Mesenchymal stem cell (in vitro differentiated cells and primary cell): ENCODE measurements at regions not wholly inside any gene's neighbourhood (a gene's known extent, or its start where the extent isn't known, plus 50 kb on each side); places are given as distances from the start of the nearest gene placed in this dataset.

Source experiments
- DNase-seq: peaks from one replicate; pipeline ENCODE4 v3.0.0-alpha.2; 2013
- H2AFZ ChIP-seq: one replicate; pipeline ENCODE4 v1.6.1; 2013; ENCODE audit warnings: low read depth, mild to moderate bottlenecking, control low read depth, inconsistent platforms, low read length, moderate library complexity
- H2AK5ac ChIP-seq: 2 replicates; pipeline ENCODE4 v1.6.1; 2013; ENCODE audit warnings: low read length, moderate library complexity, mild to moderate bottlenecking, inconsistent platforms; ENCODE audit not compliant: severe bottlenecking
- H2BK120ac ChIP-seq: one replicate; pipeline ENCODE4 v1.6.1; 2013; ENCODE audit warnings: low read depth, mild to moderate bottlenecking, inconsistent platforms, low read length, moderate library complexity
- H2BK12ac ChIP-seq, 2 experiments: one replicate each; pipeline ENCODE4 v1.6.1; 2013; ENCODE audit warnings: inconsistent platforms in 2 of 2, low read length in 2 of 2, mild to moderate bottlenecking in 2 of 2, moderate library complexity in 2 of 2, control low read depth in 1 of 2
- H2BK15ac ChIP-seq: one replicate; pipeline ENCODE4 v1.6.1; 2013; ENCODE audit warnings: mild to moderate bottlenecking, low read depth, inconsistent platforms; ENCODE audit not compliant: poor library complexity, severe bottlenecking
- H2BK5ac ChIP-seq: 2 replicates; pipeline ENCODE4 v1.6.1; 2013; ENCODE audit warnings: low read depth, mild to moderate bottlenecking, low read length, control low read depth, inconsistent platforms; ENCODE audit not compliant: poor library complexity, severe bottlenecking
- H3K14ac ChIP-seq, 2 experiments: one replicate each; pipeline ENCODE4 v1.6.1; 2013; ENCODE audit warnings: inconsistent platforms in 2 of 2, low read length in 2 of 2, control low read depth in 1 of 2, mild to moderate bottlenecking in 1 of 2, moderate library complexity in 1 of 2
- H3K18ac ChIP-seq, 2 experiments: one replicate each; pipeline ENCODE4 v1.6.1; 2013; ENCODE audit warnings: inconsistent platforms in 2 of 2, low read length in 2 of 2, control low read depth in 1 of 2, low read depth in 1 of 2, mild to moderate bottlenecking in 1 of 2
- H3K23ac ChIP-seq, 2 experiments: one replicate each; pipeline ENCODE4 v1.6.1; 2013; ENCODE audit warnings: inconsistent platforms in 2 of 2, low read length in 2 of 2, mild to moderate bottlenecking in 2 of 2, moderate library complexity in 2 of 2, control low read depth in 1 of 2
- H3K27ac ChIP-seq: 2 replicates; pipeline ENCODE4 v1.5.1; 2013; ENCODE audit warnings: mild to moderate bottlenecking, moderate library complexity, low read length, control low read depth, inconsistent platforms; ENCODE audit not compliant: poor library complexity, severe bottlenecking
- H3K27me3 ChIP-seq, 2 experiments: 2 replicates each; pipeline versions ENCODE4 v1.6.1 to v1.7.0; 2013; ENCODE audit warnings: low read length in 2 of 2, mild to moderate bottlenecking in 2 of 2, moderate library complexity in 2 of 2, control low read depth in 1 of 2, inconsistent platforms in 1 of 2; ENCODE audit not compliant: control insufficient read depth in 1 of 2, insufficient read depth in 1 of 2
- H3K36me3 ChIP-seq, 2 experiments: 2 replicates each; pipeline versions ENCODE4 v1.6.1 to v1.7.0; 2013; ENCODE audit warnings: low read length in 2 of 2, control low read depth in 1 of 2, inconsistent platforms in 1 of 2, low read depth in 1 of 2, mild to moderate bottlenecking in 1 of 2; ENCODE audit not compliant: insufficient read depth in 2 of 2, control insufficient read depth in 1 of 2
- H3K4ac ChIP-seq, 2 experiments: one replicate each; pipeline ENCODE4 v1.6.1; 2013; ENCODE audit warnings: inconsistent platforms in 2 of 2, low read length in 2 of 2, mild to moderate bottlenecking in 2 of 2, moderate library complexity in 2 of 2, control low read depth in 1 of 2, low read depth in 1 of 2
- H3K4me1 ChIP-seq: 2 replicates; pipeline ENCODE4 v1.6.1; 2013; ENCODE audit warnings: low read depth, low read length, control low read depth; ENCODE audit not compliant: control insufficient read depth, insufficient read depth
- H3K4me2 ChIP-seq: 2 replicates; pipeline ENCODE4 v1.6.1; 2013; ENCODE audit warnings: low read length, mild to moderate bottlenecking, inconsistent platforms; ENCODE audit not compliant: poor library complexity, severe bottlenecking
- H3K4me3 ChIP-seq, 2 experiments: 2 replicates each; pipeline versions ENCODE4 v1.5.1 to v1.7.0; 2013; ENCODE audit warnings: low read length in 2 of 2, mild to moderate bottlenecking in 2 of 2, control low read depth in 1 of 2, low read depth in 1 of 2; ENCODE audit not compliant: insufficient read depth in 1 of 2
- H3K79me1 ChIP-seq: replicated peaks from 2 replicates; pipeline ENCODE4 v1.6.1; 2013; ENCODE audit warnings: mild to moderate bottlenecking, control low read depth, low read length, inconsistent platforms; ENCODE audit not compliant: poor library complexity, severe bottlenecking
- H3K9ac ChIP-seq: 2 replicates; pipeline ENCODE4 v1.7.0; 2013; ENCODE audit warnings: mild to moderate bottlenecking, low read length, moderate library complexity
- H3K9me3 ChIP-seq: 2 replicates; pipeline ENCODE4 v1.7.0; 2013; ENCODE audit warnings: mild to moderate bottlenecking, low read length; ENCODE audit not compliant: control insufficient read depth
- H4K8ac ChIP-seq: one replicate; pipeline ENCODE4 v1.6.1; 2013; ENCODE audit warnings: inconsistent platforms, mild to moderate bottlenecking, low read length, moderate library complexity
- H4K91ac ChIP-seq: one replicate; pipeline ENCODE4 v1.6.1; 2013; ENCODE audit warnings: mild to moderate bottlenecking, low read length, inconsistent platforms
- WGBS: methylation state at CpG from one replicate; pipeline ENCODE4 v1.1.7; 2013; ENCODE audit warnings: mixed read lengths; 5-methylcytosine and 5-hydroxymethylcytosine counted together

DNA sequence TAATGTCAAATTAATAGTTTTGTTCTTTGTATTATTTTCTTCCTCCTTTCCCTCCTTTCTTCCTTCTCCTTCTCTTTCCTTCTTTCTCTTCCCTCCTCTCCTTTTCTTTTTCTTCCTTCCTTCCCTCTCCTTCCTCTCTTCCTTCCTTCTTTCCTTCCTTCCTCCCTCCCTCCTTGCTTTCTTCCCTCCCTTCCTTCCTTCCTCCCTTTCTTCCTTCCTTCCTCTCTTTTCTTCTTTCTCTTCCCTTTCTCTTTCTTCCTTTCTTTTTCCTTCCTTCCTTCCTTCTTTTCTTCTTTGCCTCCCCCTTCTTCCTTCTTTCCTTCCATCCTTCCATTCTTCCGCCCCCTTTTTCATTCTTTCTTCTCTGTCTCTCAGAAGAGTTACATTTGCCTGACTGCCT, 518.2 kb upstream of the ID4 start:
- no peaks in the 10 kb centered on the region for H3K79me1 ChIP-seq
- no peak overlapping the region for H2AK5ac ChIP-seq
- no peak overlapping the region for H2BK5ac ChIP-seq
- H3K9ac ChIP-seq = no peak overlapping the region
- no peak overlapping the region for H2AFZ ChIP-seq
- H2BK12ac ChIP-seq = no peak overlapping the region
- no peak overlapping the region for H2BK15ac ChIP-seq
- H3K18ac ChIP-seq = no peak overlapping the region
- 82% methylated on average over 1 of the region's 1 CpG for WGBS
- no peak for DNase-seq
- H4K91ac ChIP-seq = no peak overlapping the region
- H4K8ac ChIP-seq = no peak overlapping the region
- no peaks in the 10 kb centered on the region for H3K4me1 ChIP-seq
- no peak overlapping the region for H3K23ac ChIP-seq
- no peak overlapping the region for H3K4me2 ChIP-seq
- H3K14ac ChIP-seq = no peak overlapping the region
- H3K36me3 ChIP-seq = no peaks in the 10 kb centered on the region
- peaks cover 17% of the 10 kb centered on the region for H3K9me3 ChIP-seq
- no peak overlapping the region for H3K27ac ChIP-seq
- H3K4ac ChIP-seq = no peak overlapping the region
- H3K4me3 ChIP-seq = no peak overlapping the region
- H2BK120ac ChIP-seq = no peak overlapping the region
- no peaks in the 10 kb centered on the region for H3K27me3 ChIP-seq

DNA sequence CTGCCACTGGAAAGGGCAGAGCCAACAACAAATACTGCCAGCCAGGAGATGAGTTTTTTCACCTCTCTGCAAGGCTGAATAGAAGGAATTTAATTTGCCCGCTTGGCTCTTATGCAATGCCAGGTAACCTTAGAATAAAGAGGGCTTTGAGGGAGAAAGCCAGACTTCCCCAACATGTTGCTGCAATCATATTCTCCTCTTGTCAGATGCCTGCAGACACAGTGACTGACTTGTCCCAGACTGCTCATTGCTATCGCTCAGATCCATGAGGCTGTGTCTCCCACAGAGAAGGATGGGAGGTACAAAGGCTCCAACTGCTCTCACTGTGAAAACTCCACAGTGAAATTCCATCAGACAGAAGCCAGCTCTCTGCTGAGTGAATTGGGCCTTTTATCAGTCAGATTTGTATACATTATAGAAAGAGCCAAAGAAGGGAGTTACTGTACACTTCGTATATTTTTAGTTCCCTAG, 517.0 kb upstream of the ID4 start:
- Histone ChIP-seq H2BK15ac (no peak overlapping the region), H3K27ac (no peak overlapping the region), H3K4me2 (no peak overlapping the region), H3K36me3 (no peaks in the 10 kb centered on the region), H3K79me1 (no peaks in the 10 kb centered on the region), H3K9me3 (peaks cover 13% of the 10 kb centered on the region), H2AK5ac (no peak overlapping the region), H3K18ac (no peak overlapping the region), H2AFZ (no peak overlapping the region), H2BK12ac (no peak overlapping the region), H2BK5ac (no peak overlapping the region), H3K4me1 (no peaks in the 10 kb centered on the region), H3K14ac (no peak overlapping the region), H3K4me3 (no peak overlapping the region), H3K9ac (no peak overlapping the region), H4K8ac (no peak overlapping the region), H3K27me3 (no peaks in the 10 kb centered on the region), H3K4ac (no peak overlapping the region), H4K91ac (no peak overlapping the region), H2BK120ac (no peak overlapping the region), H3K23ac (no peak overlapping the region)
- 52% methylated on average over 3 of the region's 3 CpGs for WGBS
- no peak for DNase-seq

DNA sequence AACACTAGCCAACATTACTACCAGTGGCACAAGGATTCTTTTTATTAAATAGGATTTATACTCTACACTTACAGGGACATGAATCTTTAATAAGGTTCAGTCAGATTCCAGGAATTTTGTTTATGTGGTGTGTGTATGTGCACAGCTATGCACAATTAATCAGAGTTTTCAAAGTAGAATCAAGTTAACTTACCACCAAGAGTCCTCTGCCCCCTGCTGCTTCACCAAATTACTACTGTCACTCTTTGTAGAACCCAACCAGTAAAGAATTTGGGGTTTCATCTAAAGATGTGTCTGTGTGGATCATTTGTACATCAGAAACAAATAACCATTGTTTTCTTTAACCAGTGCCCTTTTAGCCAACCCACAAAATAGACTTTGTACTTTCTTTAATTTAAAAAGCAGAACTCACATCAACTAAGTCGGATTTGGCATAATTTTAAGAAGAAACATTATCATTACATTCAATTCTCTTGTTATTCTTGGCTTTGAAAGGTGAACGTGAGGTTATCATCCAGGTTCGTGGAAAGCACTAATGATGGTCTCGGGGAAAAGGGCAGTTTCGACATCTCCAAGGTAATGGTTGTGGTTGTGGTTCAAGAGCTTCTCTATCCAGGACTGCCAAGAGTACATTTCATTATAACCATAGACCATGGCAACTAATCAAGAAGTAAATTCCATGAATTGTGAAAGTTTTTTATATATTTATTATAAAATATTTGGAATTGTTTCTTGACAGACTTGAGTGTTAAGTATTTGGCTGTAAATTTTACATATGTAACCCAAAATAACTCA, 514.3 kb upstream of the ID4 start:
- Histone ChIP-seq H2BK5ac (no peak overlapping the region), H3K79me1 (no peaks in the 10 kb centered on the region), H2AK5ac (no peak overlapping the region), H3K4me3 (no peak overlapping the region), H2BK15ac (no peak overlapping the region), H3K9ac (no peak overlapping the region), H2BK120ac (no peak overlapping the region), H2BK12ac (no peak overlapping the region), H4K8ac (no peak overlapping the region), H3K23ac (no peak overlapping the region), H3K36me3 (no peaks in the 10 kb centered on the region), H3K4me1 (no peaks in the 10 kb centered on the region), H3K9me3 (peaks cover 13% of the 10 kb centered on the region), H2AFZ (no peak overlapping the region), H3K4ac (no peak overlapping the region), H3K27ac (no peak overlapping the region), H3K4me2 (no peak overlapping the region), H3K18ac (no peak overlapping the region), H3K27me3 (no peaks in the 10 kb centered on the region), H3K14ac (no peak overlapping the region), H4K91ac (no peak overlapping the region)
- WGBS = 88% methylated on average over 3 of the region's 5 CpGs
- DNase-seq = no peak

DNA sequence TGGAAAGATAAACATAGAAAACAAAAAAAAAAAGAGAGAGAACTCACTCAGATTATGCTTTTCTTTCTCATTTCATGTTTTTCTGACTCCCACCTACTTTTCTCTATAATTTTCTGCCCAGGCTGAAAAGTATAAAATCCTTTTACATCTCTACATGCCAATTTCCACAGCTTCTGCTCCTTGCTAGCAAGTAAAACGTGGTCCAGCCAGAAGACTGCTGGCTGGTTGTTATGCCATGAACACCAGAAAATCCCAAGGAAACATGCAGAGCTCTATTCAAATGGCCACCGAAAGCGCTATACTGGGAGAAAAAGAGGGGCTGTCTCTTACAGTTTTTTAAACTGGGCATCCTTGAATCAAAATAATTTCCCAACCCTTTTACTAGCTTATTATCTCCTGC, 512.8 kb upstream of the ID4 start:
- Histone ChIP-seq H3K23ac (no peak overlapping the region), H2BK5ac (no peak overlapping the region), H3K79me1 (no peaks in the 10 kb centered on the region)

More for the DNA sequence above, 512.8 kb upstream of the ID4 start:
- no peak overlapping the region for H2AFZ ChIP-seq
- no peak overlapping the region for H3K4me3 ChIP-seq
- no peaks in the 10 kb centered on the region for H3K4me1 ChIP-seq
- 56% methylated on average over 3 of the region's 3 CpGs for WGBS
- no peak overlapping the region for H4K91ac ChIP-seq
- no peak overlapping the region for H2AK5ac ChIP-seq
- no peak overlapping the region for H3K14ac ChIP-seq
- H3K36me3 ChIP-seq = no peaks in the 10 kb centered on the region
- no peak overlapping the region for H2BK120ac ChIP-seq
- DNase-seq = no peak
- no peak overlapping the region for H3K9ac ChIP-seq
- no peak overlapping the region for H3K27ac ChIP-seq
- no peak overlapping the region for H2BK15ac ChIP-seq
- no peak overlapping the region for H3K18ac ChIP-seq
- H3K27me3 ChIP-seq = no peaks in the 10 kb centered on the region
- H3K4me2 ChIP-seq = no peak overlapping the region
- H4K8ac ChIP-seq = no peak overlapping the region
- H2BK12ac ChIP-seq = no peak overlapping the region
- H3K4ac ChIP-seq = no peak overlapping the region
- H3K9me3 ChIP-seq = peaks cover 8% of the 10 kb centered on the region
